Right lung (tissue), 2 donors: ENCODE measurements at regions not wholly inside any gene's neighbourhood (a gene's known extent, or its start where the extent isn't known, plus 50 kb on each side); places are given as distances from the start of the nearest gene placed in this dataset.
"Not testable (repeated sequence)": the region's sequence is repeated elsewhere in the genome, so short reads cannot be mapped to it uniquely, and the experiment has no call there.

Experiments
- DNase-seq, 2 donors: peaks; one replicate each; pipeline ENCODE4 v3.0.0-alpha.2; 2013

- not testable (repeated sequence) for DNase-seq
Observed at GRCh38 chr1:221965891-221966290, 224.0 kb upstream of the DUSP10 start.

- DNase-seq, result no peak
Observed at GRCh38 chr1:221965252-221965651, 223.4 kb upstream of the DUSP10 start.

GRCh38 chr1:221963742-221964141 lies 221.9 kb upstream of the DUSP10 start:
- DNase-seq, result no peak

- no peak for DNase-seq
Observed at GRCh38 chr1:221962385-221962784, 220.5 kb upstream of the DUSP10 start.

GRCh38 chr1:221961532-221962292 lies 219.8 kb upstream of the DUSP10 start:
- DNase-seq, result peak in 1 of 2 donors; percentile 4

GRCh38 chr1:221958161-221958562 lies 216.3 kb upstream of the DUSP10 start:
- not testable (repeated sequence) for DNase-seq

- not testable (repeated sequence) for DNase-seq
Observed at GRCh38 chr1:221957350-221957749, 215.5 kb upstream of the DUSP10 start.

GRCh38 chr1:221949996-221950395 lies 208.1 kb upstream of the DUSP10 start:
- DNase-seq, result no peak

- no peak for DNase-seq
Observed at GRCh38 chr1:221948459-221948858, 206.6 kb upstream of the DUSP10 start.

- DNase-seq, result no peak
Observed at GRCh38 chr1:221947731-221948130, 205.8 kb upstream of the DUSP10 start.

- DNase-seq, result no peak
Observed at GRCh38 chr1:221946768-221947167, 204.9 kb upstream of the DUSP10 start.

- no peak for DNase-seq
Observed at GRCh38 chr1:221945669-221946068, 203.8 kb upstream of the DUSP10 start.

- no peak for DNase-seq
Observed at GRCh38 chr1:221944247-221944870, 202.5 kb upstream of the DUSP10 start.

GRCh38 chr1:221940631-221941030 lies 198.7 kb upstream of the DUSP10 start:
- DNase-seq, result no peak

GRCh38 chr1:221939607-221940006 lies 197.7 kb upstream of the DUSP10 start:
- no peak for DNase-seq

- no peak for DNase-seq
Observed at GRCh38 chr1:221937155-221937953, 195.5 kb upstream of the DUSP10 start.

GRCh38 chr1:221933814-221934213 lies 191.9 kb upstream of the DUSP10 start:
- no peak for DNase-seq

GRCh38 chr1:221926441-221926840 lies 184.6 kb upstream of the DUSP10 start:
- no peak for DNase-seq

- no peak for DNase-seq
Observed at GRCh38 chr1:221925947-221926346, 184.1 kb upstream of the DUSP10 start.

GRCh38 chr1:221923929-221924598 lies 182.2 kb upstream of the DUSP10 start:
- DNase-seq, result no peak

GRCh38 chr1:221921936-221922335 lies 180.0 kb upstream of the DUSP10 start:
- no peak for DNase-seq

GRCh38 chr1:221919743-221920142 lies 177.9 kb upstream of the DUSP10 start:
- DNase-seq, result no peak
